Spinal cord (tissue), 9 donors: ENCODE measurements at regions not wholly inside any gene's neighbourhood (a gene's known extent, or its start where the extent isn't known, plus 50 kb on each side); places are given as distances from the start of the nearest gene placed in this dataset.

Source experiments
- DNase-seq, 6 donors: peaks; one replicate each; pipeline versions ENCODE4 v3.0.0 to v3.0.0-alpha.2; 2013 to 2015; ENCODE audit warnings: low spot score in 6 of 6, low read depth in 4 of 6
- H3K27ac ChIP-seq: one replicate; pipeline ENCODE4 v1.5.1; 2013; ENCODE audit warnings: low read depth, low read length, control low read depth
- H3K27me3 ChIP-seq: one replicate; pipeline ENCODE4 v1.6.1; 2013; ENCODE audit warnings: low read length; ENCODE audit not compliant: control insufficient read depth, insufficient read depth
- H3K36me3 ChIP-seq: one replicate; pipeline ENCODE4 v1.6.1; 2013; ENCODE audit warnings: low read length; ENCODE audit not compliant: control insufficient read depth, insufficient read depth
- H3K4me1 ChIP-seq: one replicate; pipeline ENCODE4 v1.6.1; 2013; ENCODE audit warnings: low read length; ENCODE audit not compliant: control insufficient read depth, insufficient read depth
- H3K4me3 ChIP-seq: one replicate; pipeline ENCODE4 v1.5.1; 2013; ENCODE audit warnings: low read depth, low read length, control low read depth
- H3K9me3 ChIP-seq: one replicate; pipeline ENCODE4 v1.6.1; 2013; ENCODE audit warnings: low read length; ENCODE audit not compliant: control insufficient read depth, insufficient read depth
- WGBS: methylation state at CpG from one replicate; pipeline ENCODE4 v1.1.5; 2013; ENCODE audit warnings: missing lambda C conversion rate; ENCODE audit not compliant: insufficient coverage; 5-methylcytosine and 5-hydroxymethylcytosine counted together
- donor health status: healthy.

DNA sequence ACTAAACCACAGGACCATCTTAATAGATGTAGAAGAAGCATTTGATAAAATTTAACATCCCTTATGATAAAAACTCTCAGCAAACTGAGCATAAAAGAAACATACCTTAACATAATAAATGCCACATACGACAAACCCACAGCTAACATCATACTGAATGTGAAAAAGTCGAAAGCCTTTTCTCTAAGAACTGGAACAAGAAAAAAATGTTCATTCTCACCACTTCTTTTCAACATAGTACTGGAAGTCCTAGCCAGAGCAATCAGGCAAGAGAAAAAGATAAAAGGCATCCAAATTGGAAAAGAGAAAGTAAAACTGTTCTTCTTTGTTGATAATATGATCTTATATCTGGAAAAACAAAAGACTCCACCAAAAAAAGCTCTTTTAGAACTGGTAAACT is 134.2 kb downstream of the RPL22L1 start:
- H3K4me3 ChIP-seq: no peak overlapping the region
- H3K36me3 ChIP-seq: no peaks in the 10 kb centered on the region
- peaks cover 5% of the 10 kb centered on the region for H3K4me1 ChIP-seq
- no peaks in the 10 kb centered on the region for H3K27me3 ChIP-seq
- DNase-seq: no peak
- H3K27ac ChIP-seq: no peak overlapping the region
- no CpG with 5 or more reads among the region's 2 CpGs for WGBS
- no peaks in the 10 kb centered on the region for H3K9me3 ChIP-seq

DNA sequence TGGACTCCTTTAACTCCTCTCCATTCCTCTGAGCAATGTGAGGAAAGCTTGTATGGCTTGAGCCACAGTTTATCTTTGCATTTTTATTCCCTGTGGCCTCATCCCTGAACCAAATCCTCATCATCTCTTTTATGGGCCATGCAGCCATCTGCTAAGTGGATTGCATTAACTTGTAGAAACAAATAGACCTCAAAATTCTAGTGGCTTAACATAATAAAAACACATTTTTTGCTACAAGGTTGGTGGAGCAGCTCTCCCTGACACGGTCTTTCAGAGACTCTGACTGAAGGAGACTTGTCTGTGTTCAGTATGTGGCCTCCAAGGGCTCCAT is 135.3 kb downstream of the RPL22L1 start:
- peak in 1 of 6 donors; percentile 66 for DNase-seq
- H3K27ac ChIP-seq: no peak overlapping the region
- no peaks in the 10 kb centered on the region for H3K27me3 ChIP-seq
- H3K36me3 ChIP-seq: no peaks in the 10 kb centered on the region
- H3K9me3 ChIP-seq: no peaks in the 10 kb centered on the region
- H3K4me3 ChIP-seq: no peak overlapping the region
- H3K4me1 ChIP-seq: no peaks in the 10 kb centered on the region
- 90% methylated on average over 1 of the region's 1 CpG for WGBS

DNA sequence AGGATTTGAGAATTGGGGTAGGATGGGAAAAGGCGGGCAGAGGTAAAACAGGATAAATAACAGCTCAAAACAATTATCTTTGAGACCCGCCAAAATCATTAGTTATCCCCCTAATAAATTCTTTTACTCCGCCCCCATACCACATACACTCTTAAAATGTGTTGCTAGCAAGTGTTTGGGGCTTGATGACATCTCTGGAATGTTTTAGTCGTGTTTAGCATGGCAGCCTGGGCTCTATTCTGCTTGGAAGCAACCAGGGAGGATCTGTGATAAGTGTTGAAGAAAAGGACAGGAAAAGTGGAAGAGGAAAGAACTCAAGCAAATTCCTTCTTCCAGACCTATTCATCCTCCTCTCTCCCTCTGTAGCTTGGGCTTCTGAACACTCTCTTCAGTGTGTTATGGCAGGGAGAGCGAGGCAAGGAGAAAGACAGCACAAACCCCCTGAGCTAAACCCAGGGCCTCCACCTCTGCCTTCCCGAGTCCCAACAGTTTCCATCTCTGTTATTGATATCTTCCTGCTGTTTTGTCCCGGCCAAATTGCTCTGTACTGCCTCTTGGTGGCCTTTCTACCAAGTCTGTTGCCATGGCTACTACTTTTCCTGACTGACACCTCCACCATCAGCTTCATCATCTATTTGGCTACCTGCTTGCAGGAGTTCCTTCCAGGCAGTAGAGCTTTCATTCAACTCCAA is 135.8 kb downstream of the RPL22L1 start:
- DNase-seq: no peak
- H3K27ac ChIP-seq: no peak overlapping the region
- WGBS: 47% methylated on average over 2 of the region's 7 CpGs
- H3K9me3 ChIP-seq: no peaks in the 10 kb centered on the region
- no peak overlapping the region for H3K4me3 ChIP-seq
- no peaks in the 10 kb centered on the region for H3K27me3 ChIP-seq
- H3K36me3 ChIP-seq: no peaks in the 10 kb centered on the region
- no peaks in the 10 kb centered on the region for H3K4me1 ChIP-seq

GRCh38 chr3:170732660-170733245 is 137.2 kb downstream of the RPL22L1 start:
- no peak overlapping the region for H3K27ac ChIP-seq

GRCh38 chr3:170731281-170731680 is 138.7 kb downstream of the RPL22L1 start:
- Histone ChIP-seq H3K4me3 (no peak overlapping the region), H3K27ac (no peak overlapping the region), H3K4me1 (no peaks in the 10 kb centered on the region), H3K9me3 (no peaks in the 10 kb centered on the region), H3K27me3 (no peaks in the 10 kb centered on the region), H3K36me3 (no peaks in the 10 kb centered on the region)
- peak in 1 of 6 donors; percentile 37 for DNase-seq

More at GRCh38 chr3:170732660-170733245, 137.2 kb downstream of the RPL22L1 start:
- H3K4me3 ChIP-seq: no peak overlapping the region
- no peaks in the 10 kb centered on the region for H3K36me3 ChIP-seq
- no peaks in the 10 kb centered on the region for H3K4me1 ChIP-seq
- no peaks in the 10 kb centered on the region for H3K9me3 ChIP-seq
- H3K27me3 ChIP-seq: no peaks in the 10 kb centered on the region
- DNase-seq: no peak

- 84% methylated on average over 3 of the region's 4 CpGs for WGBS
- Histone ChIP-seq H3K27me3 (no peaks in the 10 kb centered on the region), H3K4me3 (no peak overlapping the region), H3K9me3 (no peaks in the 10 kb centered on the region), H3K36me3 (no peaks in the 10 kb centered on the region), H3K4me1 (no peaks in the 10 kb centered on the region), H3K27ac (no peak overlapping the region)
- DNase-seq: no peak
Observed at GRCh38 chr3:170730071-170730812, 139.8 kb downstream of the RPL22L1 start.

GRCh38 chr3:170728181-170728580 is 141.8 kb downstream of the RPL22L1 start:
- no peaks in the 10 kb centered on the region for H3K27me3 ChIP-seq
- WGBS: 95% methylated on average over 2 of the region's 3 CpGs
- no peaks in the 10 kb centered on the region for H3K4me1 ChIP-seq
- H3K9me3 ChIP-seq: no peaks in the 10 kb centered on the region
- no peaks in the 10 kb centered on the region for H3K36me3 ChIP-seq
- no peak for DNase-seq
- no peak overlapping the region for H3K27ac ChIP-seq
- H3K4me3 ChIP-seq: no peak overlapping the region

- H3K27me3 ChIP-seq: no peaks in the 10 kb centered on the region
- 98% methylated on average over 3 of the region's 3 CpGs for WGBS
- H3K27ac ChIP-seq: no peak overlapping the region
- peaks cover 2% of the 10 kb centered on the region for H3K4me1 ChIP-seq
- H3K9me3 ChIP-seq: no peaks in the 10 kb centered on the region
- H3K36me3 ChIP-seq: no peaks in the 10 kb centered on the region
- H3K4me3 ChIP-seq: no peak overlapping the region
- DNase-seq: no peak
Observed at GRCh38 chr3:170727754-170728153, 141.9 kb upstream of the SLC7A14 start.

DNA sequence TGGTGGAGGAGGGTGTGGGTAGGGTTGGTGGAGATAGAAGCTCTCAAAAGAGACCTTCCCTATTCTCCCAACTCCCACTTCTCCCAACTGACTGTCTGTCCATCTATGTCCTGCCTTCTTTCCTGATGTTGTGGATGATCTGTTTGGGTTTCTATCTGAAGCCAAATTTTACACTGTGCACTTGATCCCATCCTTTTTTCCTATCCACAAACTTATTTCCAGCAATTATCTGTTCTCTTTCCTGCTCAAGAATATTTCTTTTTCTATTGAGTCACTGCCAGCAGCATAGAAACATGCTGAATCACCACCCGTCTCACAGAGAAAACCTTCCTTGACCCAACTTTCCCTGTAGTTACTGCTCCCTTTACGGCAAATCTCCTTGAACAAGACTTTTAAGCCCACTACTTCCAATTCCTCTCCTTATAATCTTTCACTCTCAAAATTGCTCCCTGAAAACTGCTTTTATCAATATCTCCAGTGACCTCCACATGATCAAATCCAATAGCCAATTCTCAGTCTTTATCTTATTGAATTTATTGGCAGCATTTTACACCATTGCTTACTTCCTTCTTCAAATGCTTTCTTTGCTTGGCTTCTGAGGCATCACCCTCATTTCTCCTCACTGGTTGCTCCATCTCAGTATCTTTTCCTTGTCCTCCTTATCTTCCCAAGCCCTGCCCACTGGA is 141.2 kb upstream of the SLC7A14 start:
- no peak overlapping the region for H3K27ac ChIP-seq

More for the DNA sequence above, 141.2 kb upstream of the SLC7A14 start:
- Histone ChIP-seq H3K4me1 (peaks cover 4% of the 10 kb centered on the region), H3K9me3 (no peaks in the 10 kb centered on the region), H3K36me3 (no peaks in the 10 kb centered on the region), H3K27me3 (no peaks in the 10 kb centered on the region), H3K4me3 (no peak overlapping the region)
- DNase-seq: no peak
- 82% methylated on average over 2 of the region's 2 CpGs for WGBS
